Cardiac septum (tissue), 1 donor: ENCODE measurements at regions not wholly inside any gene's neighbourhood (a gene's known extent, or its start where the extent isn't known, plus 50 kb on each side); places are given as distances from the start of the nearest gene placed in this dataset.

Experiments used
- DNase-seq: peaks from one replicate; pipeline ENCODE4 v3.0.0-alpha.2; 2020; ENCODE audit warnings: low spot score
- intact Hi-C: fragments of 100-400 bp; cut with DNase I; formaldehyde crosslinking; loops from one replicate; pipeline ENCODE4 v1.14.0; 2022
- donor health status: DM: no; HTN: no; CAD: no.

DNA sequence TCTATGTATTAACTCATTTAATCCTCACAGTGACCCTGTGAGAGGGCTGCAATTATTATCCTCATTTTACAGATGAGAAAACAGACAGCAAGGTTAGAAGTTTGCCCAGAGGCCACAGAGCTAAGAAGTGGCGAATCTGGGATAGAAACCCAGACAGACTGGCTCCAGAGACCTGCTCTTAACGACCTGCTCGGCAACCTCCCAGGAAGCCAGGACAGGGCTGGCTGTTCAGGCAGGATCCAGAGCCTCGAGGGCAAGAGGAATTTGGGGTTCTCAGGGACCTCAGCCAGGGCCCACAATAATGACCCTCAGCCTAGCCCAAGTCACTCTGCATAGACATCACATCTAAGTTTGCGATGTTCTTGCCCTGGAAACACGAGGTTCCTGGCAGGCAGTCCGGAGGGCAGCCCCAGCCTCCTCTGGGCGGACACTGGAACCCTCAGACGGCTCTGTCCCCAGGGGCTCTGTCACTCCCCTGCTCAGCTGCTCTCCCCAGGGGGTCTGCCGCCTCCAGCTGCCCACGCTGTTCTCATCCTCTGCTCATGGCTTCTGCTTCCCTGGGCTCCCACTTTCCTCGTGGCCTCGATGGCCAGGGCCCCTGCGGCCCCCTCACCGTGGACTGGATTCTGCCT lies 138.5 kb upstream of the ERCC6L2 start:
- no peak for DNase-seq
- intact Hi-C loops, result no loop called here

DNA sequence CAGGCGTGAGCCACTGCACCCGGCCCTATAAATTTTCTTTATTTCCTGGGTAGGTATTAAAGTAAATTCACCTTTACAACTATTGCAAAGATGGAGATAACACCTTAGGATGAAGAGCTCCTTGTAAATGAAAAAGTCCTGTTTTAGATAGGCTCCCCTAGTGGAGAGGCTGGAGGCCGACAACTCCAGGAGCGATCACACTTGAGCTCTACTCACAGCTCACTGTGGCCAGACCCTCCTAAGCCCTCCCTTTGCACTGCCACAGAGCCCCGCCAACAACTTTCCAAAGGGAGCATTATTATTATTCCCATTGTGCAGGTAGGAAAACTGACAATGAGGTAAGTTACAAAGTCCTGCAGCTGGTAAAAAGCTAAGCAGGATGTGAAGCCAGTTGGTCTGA lies 139.1 kb upstream of the ERCC6L2 start:
- DNase-seq, result no peak
- intact Hi-C loops, result no loop called here

DNA sequence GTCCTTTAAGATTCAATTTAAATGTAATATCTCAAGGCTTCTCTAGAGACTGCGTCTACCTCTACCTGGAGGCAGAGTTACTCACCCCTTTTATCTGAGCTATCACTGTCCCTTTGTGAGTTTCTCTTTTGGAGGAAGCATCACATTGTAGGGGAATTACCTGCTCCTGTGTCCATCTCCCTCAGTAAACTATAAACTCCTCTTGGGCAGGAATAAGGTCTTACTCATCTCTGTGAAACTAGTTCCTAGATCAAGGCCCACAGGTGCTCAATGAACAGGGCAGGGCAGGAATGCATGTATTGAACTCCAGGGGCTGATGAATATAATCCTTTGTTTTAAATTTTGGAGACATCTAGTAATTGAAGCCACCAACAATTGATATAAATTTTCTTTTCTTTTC lies 139.8 kb upstream of the ERCC6L2 start:
- intact Hi-C loops, result no loop called here
- DNase-seq, result no peak

DNA sequence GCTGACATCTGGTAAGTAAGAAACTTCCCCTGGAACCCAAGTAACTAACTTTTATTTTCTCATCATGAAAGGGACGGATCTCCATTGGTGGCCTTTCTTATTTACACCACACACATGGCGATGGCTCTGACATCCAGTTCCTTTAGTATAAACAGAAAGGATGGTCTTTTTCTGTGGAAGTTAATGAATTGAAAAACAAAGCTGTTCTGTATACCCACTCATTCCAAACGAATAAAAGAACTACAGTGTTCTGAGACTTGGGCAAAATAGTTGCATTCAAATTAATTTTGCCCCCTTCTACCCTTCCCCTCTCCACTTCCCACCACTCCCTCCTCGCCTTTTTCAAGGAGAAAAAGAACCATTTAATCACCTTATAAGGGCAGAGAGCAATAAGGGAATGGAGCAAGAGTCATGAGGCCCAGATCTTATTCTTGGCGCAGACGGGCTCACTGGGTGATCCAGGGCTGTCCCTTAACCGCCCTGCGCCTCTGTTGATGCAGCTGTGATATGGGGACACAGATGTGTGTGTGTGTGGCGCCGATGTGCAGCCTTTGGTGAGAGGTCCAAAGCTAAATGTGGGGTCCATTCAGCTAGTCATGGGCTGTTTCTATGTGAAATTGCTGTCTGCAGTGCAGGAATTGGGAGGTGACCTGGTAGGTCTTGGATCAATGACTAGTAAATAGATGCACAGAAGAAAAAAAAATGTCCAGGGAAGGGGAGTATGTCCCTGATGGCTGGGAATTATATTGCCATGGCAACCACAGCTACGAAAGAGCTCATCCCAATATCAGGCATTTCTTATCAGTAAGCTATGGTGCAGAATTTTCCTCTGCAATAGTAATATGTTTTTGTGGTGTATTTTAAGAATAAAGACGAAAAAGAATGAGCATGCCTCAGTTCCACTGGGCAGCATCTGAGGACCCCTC lies 141.5 kb upstream of the ERCC6L2 start:
- intact Hi-C loops, result no loop called here
- DNase-seq, result no peak

DNA sequence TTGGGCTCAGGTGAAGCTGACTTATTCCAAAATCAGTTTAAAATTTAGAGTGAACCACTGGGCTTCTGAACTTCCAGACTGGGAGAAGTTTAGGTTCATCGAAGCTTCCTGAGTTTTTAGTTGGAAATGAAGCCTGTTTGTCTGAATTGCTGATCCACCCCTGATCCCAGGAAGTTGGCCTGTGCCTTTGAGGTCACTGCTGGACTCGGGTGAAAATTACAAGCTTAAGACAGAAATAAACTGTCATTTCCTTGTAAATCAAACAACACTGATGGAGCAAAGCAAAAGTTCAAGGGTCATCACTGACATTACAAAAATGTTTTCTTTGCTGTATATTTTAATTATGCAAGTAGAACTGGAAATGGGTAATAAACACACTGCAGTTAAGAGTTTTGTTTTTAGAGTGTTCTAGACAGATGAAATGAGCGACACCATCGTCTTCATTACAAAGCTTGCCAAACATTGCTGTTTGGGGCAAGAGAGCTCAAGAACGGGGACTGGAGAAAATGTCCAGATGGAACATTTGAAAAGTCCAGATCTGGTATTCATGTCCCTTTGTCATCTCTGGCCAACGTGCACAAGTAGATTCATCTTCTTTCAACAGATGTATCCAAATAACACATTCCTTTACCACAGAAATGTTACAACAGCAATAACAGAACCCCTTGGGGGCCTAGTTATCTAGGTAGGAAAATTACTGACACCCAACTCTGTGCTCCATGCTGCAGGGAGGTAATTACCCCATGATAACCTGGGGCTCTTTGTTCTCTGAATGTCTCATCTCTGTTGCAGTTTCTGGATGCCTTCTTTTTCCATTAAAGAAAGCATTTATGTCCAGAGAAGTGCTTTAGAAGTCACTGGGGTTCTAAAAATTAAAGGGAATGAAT lies 142.4 kb upstream of the ERCC6L2 start:
- DNase-seq, result no peak
- intact Hi-C loops, result no loop called here

DNA sequence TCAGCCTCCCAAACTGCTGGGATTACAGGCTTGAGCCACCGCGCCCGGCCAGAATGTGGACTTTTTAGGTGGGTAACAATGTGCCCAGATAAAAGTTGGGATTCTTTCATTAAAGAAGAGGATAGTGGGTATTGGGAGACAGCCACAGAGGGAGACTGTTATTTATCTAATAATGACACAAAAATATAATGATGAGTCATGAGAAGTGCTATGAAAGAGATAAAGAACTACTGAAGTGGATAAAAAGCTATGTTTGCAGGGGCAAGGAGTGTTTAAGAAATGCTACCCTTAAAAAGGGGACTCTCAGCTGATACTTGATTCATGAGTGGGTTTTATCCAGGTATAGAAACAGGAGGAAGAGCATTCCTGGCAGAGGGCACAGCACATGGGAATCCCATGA lies 143.6 kb upstream of the ERCC6L2 start:
- no peak for DNase-seq
- intact Hi-C loops, result no loop called here

DNA sequence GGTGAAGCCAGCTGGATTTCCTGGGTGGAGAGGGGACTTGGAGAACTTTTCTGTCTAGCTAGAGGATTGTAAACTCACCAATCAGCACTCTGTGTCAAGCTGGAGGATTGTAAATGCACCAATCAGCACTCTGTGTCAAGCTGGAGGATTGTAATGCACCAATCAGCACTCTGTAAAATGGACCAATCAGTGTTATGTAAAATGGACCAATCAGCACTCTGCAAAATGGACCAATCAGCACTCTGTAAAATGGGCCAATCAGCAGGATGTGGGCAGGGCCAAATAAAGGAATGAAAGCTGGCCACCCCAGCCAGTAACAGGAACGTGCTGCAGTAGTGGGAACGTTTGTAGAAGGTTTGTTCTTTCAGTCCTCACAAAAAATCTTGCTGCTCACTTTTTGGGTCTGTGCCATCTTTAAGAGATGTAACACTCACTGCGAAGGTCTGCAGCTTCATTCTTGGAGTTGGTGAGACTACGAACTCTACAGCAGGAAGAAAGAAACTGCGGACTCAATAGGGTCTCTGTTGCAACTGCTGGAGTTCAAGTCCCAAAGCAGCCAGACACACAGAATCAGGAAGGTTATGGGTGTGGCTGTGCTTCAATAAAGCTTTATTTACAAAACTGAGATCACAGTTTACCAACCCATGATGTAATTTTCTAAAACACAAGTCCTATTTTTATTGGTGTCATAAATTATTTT lies 145.7 kb upstream of the ERCC6L2 start:
- no peak for DNase-seq
- intact Hi-C loops, result loop anchor here (5.0 to 10.0 kb wide), 2 partner anchors 337 to 585 kb away; no protein-coding TSS in a partner anchor

DNA sequence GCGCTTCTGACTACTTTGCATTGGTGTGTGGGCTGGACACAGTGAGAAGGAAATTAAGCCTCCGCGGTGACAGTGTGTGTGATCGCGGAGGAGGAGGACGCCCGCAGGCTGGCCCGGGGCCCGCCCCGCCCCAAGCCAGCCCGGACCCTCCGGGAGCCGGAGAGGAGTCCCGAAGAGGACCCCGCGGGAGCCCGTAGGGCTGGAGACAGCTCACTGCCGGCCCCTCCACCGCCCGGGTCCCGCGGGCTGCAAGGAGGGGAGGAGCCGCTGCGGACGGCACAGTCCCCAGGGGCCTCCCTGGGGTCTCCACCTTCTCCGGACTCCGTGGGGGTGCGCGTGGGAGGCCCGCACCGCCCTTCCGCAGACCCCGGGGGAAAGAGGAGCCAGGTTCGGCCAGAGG lies 146.4 kb upstream of the ERCC6L2 start:
- DNase-seq, result no peak
- intact Hi-C loops, result loop anchor here (5.0 to 10.0 kb wide), 2 partner anchors 338 to 586 kb away; no protein-coding TSS in a partner anchor

DNA sequence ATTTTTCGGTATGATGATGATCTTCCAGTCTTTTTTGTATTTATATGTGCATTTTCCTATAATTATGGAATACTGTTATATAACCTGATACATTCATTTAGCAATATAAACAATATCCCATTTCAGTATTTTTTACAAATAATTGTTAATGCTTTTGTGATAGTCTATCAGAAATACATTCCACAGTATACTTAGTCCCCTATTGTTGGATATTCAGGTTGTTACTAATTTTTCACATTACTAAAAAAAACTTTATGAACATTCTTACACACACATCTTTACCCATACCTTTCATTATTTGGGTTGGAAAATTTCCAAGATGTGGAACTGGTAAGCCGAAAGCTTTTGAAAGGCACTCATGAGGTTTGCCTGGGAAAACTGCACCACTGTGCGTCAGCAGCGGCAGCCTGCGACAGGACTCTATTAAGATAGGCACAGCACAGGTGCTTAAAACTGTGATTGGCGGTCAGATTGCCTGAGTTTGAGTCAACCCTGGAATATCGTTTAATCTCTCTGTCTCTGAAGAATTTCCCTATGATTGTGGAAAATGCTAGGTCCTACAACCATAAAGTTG lies 147.5 kb upstream of the ERCC6L2 start:
- intact Hi-C loops, result loop anchor here (2.0 to 10.0 kb wide), 3 partner anchors 339 to 587 kb away; no protein-coding TSS in a partner anchor
- no peak for DNase-seq

DNA sequence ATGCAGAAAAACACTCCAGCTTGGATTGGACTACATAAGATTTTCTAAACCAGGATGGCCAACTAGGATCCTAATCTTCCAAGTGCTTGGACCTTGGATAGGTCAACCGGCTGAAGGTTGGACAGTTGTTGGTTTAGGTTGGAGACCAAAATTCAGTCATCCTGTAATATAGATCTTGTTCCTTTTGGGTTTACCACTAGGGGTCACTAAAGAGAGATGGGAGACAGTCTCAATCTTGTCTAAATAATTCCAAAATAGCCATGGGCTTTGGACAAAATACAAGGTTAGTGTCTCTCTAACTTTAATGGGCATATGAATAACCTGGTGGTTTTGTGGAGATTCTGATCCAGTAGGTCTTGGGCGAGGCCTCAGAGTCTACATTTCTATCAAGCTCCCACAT lies 148.7 kb upstream of the ERCC6L2 start:
- intact Hi-C loops, result loop anchor here (2.0 to 10.0 kb wide), 3 partner anchors 341 to 588 kb away; no protein-coding TSS in a partner anchor
- DNase-seq, result no peak

DNA sequence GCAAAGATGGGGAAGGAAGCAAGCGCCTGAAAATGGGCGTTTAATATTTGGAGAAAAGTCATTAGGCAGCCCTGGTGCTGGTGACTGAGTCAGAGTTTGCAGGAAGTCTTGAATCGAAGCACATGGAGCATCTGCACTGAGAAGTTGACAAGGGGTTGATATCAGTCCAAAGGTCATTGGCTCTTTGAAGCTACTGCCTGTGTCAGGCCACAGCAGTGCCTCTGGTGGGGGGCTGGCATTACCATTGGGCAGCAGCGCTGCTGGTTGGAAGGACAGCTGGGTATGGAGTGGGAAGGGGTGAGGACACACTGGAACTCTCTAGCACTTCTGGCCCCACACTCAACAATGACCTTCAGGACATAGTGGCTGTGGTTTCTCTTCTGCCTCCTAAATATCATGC lies 150.4 kb upstream of the ERCC6L2 start:
- intact Hi-C loops, result loop anchor here (5.0 to 10.0 kb wide), 2 partner anchors 342 to 590 kb away; no protein-coding TSS in a partner anchor
- DNase-seq, result no peak

DNA sequence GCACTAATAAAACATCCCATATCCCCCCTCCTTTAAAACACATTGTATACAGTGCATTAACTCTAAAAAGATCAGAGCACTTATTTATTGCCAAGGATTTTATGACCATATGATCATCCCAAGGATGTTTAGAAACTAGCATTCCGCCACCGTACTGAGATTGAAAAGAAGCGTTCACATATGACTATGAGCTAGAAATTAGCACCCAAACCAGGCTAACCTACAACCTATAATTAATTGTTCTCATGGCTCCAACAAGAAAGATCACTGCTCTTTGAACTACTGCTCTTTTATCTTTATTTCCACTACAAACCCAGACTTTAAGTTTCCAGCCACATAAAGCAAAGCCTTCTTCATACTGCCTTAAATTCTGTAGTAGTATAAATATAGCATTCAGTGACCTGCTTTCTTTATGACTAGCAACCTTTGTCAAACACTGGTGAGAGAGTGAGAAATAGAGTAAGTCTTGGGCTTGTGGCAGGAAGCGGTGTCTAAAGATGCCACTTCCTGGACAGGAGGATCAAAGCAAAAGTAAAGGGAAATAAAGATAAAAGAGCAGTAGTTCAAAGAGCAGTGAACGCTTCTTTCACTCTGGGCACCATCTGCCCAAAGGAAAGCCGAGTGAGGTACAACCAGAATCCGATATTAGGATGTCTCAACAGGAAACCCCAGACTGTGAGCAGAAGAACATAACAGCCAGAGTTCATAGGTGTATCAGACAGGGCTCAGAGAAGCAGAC lies 151.1 kb upstream of the ERCC6L2 start:
- intact Hi-C loops, result loop anchor here (10.0 kb wide), 1 partner anchor 590 kb away; no protein-coding TSS in a partner anchor
- no peak for DNase-seq

DNA sequence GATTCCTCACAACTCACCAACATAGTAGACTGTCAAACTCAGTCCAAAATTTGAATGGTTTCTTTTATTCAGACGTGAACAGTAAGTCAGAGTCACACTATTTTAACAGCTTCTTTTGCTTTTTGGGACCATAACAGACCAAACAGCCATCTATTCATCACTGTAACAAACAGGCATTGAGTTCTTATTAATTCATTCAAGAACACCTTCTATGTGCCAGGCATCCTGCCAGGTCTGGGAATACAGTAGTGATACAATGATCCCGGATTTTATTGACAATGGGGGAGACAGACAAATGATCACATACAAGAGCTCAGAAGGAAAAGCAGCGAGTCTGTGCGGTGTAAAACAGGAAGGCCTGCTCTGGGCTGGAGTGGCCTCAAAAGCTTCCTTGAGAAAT lies 153.3 kb upstream of the ERCC6L2 start:
- intact Hi-C loops, result loop anchor here (10.0 kb wide), 1 partner anchor 593 kb away; no protein-coding TSS in a partner anchor
- DNase-seq, result no peak

DNA sequence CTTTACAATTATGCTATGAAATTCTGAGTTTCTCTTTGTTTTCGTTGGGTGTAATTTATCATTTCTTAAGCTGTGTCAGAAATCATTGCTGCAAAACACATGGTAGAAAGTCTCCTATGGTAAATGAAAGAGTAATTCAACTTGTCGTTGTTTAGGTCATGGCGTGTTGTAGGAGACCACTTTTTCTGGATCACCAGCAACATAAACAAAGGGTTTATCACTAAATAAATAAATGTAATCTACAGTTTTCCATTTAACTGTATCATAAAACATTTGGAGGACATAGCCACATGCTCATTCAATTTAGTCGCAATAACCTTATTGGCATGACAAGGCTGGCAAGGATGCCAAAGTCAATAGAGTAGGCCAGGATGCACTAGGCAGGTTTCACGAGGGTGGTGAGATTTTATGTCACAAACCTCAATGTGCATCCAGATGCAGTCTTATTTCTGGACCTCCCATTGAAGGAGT lies 154.4 kb upstream of the ERCC6L2 start:
- no peak for DNase-seq
- intact Hi-C loops, result loop anchor here (10.0 kb wide), 1 partner anchor 594 kb away; no protein-coding TSS in a partner anchor

DNA sequence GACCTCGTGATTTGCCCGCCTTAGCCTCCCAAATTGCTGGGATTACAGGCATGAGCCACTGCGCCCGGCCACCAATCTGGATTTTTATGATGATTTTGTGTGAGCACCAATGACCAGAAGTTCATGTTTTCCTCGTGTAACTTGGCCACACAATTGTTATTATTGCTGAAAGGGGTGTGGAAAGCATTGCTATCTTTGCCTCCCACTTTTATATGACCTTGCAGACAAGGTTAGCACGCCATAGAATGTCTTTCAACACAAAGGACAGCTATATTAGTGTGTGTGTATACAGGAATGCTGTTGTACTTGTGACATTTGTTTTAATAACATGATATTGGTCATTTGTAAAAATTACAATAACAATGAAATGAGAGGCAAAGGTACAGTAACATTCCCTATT lies 155.0 kb upstream of the ERCC6L2 start:
- intact Hi-C loops, result loop anchor here (10.0 kb wide), 1 partner anchor 594 kb away; no protein-coding TSS in a partner anchor
- no peak for DNase-seq

DNA sequence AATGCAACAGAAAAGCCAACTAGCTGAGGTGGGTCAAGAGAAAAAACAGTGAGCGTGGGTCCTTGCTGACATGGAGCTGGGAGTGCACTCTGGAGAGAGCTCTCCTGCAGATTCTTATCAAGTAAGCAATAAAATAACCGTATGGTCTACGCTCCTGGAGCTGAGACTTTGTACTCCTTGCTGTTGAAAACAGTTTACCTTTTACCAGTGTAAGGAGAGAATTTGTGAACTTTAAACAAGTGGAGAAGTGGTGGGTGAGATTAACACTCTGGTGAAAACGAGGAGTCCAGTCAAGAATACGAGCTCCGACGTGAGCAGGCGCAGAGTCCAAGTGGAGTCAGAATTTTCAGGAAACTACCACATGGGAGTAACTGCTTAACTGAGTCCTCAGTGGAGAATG lies 156.1 kb upstream of the ERCC6L2 start:
- no peak for DNase-seq
- intact Hi-C loops, result no loop called here

DNA sequence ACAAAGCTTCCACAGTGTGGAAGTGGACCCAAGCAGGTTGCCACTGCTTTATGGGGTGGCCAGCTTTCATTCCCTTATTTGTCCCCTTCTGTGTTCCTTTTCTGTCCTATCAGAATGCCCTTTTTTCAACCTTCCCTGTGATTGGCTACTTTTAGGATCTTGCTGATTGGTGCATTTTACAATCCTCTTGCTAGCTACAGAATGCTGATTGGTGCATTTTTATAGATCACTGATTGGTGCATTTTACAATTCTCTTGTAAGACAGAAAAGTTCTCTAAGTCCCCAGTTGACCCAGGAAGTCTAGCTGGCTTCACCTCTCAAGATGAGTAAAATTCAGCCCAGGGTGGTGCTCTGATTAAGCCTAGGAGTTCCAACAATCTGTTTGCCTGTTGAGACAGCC lies 157.2 kb upstream of the ERCC6L2 start:
- DNase-seq, result no peak
- intact Hi-C loops, result no loop called here
